ENCODE measurements at regions not wholly inside any gene's neighbourhood (a gene's known extent, or its start where the extent isn't known, plus 50 kb on each side); places are given as distances from the start of the nearest gene placed in this dataset.

- H4K91ac ChIP-seq (ENCODE audit: insufficient read length, low read depth, low read length): no peak overlapping the region
- no peaks in the 10 kb centered on the region for H3K27me3 ChIP-seq (ENCODE audit: insufficient read depth, low read length)
- Mint-ChIP-seq H3K27ac (peak overlapping the region in 1 of 3 experiments; percentile 50; a peak in 1 of 7 replicates), H3K27me3 (ENCODE audit: low read depth) (no peaks in the 10 kb centered on the region), H3K4me1 (peaks cover 3% of the 10 kb centered on the region in 2 experiments; a peak in 2 of 4 replicates), H3K36me3 (ENCODE audit: insufficient read depth in 1 of 3, low read depth in 3 of 3) (no peaks in the 10 kb centered on the region), H3K4me3 (no peak overlapping the region), H3K9me3 (peaks cover 0 to 4% of the 10 kb centered on the region in 2 experiments; a peak in 1 of 5 replicates)
- H2BK20ac ChIP-seq (ENCODE audit: low read depth, low read length, poor library complexity, severe bottlenecking): no peak overlapping the region
- H3K23me2 ChIP-seq (ENCODE audit: insufficient read length, low read depth, low read length, poor library complexity, severe bottlenecking): no peaks in the 10 kb centered on the region
- no peak overlapping the region for H3K56ac ChIP-seq (ENCODE audit: insufficient read length, low read depth, low read length)
- no peak overlapping the region for H3K27ac ChIP-seq (ENCODE audit: insufficient read length, low read depth, low read length)
- no peak for TF ChIP-seq CTCF (conservative IDR thresholded peaks at IDR 0.05)
- H3K79me2 ChIP-seq (ENCODE audit: insufficient read depth, low read length): no peaks in the 10 kb centered on the region
- H4K20me1 ChIP-seq (ENCODE audit: control insufficient read depth, insufficient read depth, insufficient read length): no peaks in the 10 kb centered on the region
- H3K14ac ChIP-seq (ENCODE audit: insufficient read depth, low read length): no peak overlapping the region
- H4K5ac ChIP-seq (ENCODE audit: insufficient read length, low read depth, low read length): no peak overlapping the region
- no peaks in the 10 kb centered on the region for H3K4me1 ChIP-seq (ENCODE audit: insufficient read depth, low read length)
- H3K9me3 ChIP-seq (ENCODE audit: control insufficient read depth, low read depth, low read length): no peaks in the 10 kb centered on the region
- H2BK12ac ChIP-seq (ENCODE audit: insufficient read length, low read depth, low read length): no peak overlapping the region
- DNase-seq: no peak
- H2AFZ ChIP-seq (ENCODE audit: low read length): no peak overlapping the region
- no peak overlapping the region for H3T11ph ChIP-seq (ENCODE audit: low read length)
- no peak overlapping the region for H2BK120ac ChIP-seq (ENCODE audit: low read depth, low read length, poor library complexity, severe bottlenecking)
- H2BK15ac ChIP-seq (ENCODE audit: low read depth, low read length): no peak overlapping the region
- H2AK5ac ChIP-seq (ENCODE audit: insufficient read length, low read length): no peak overlapping the region
- H3K4ac ChIP-seq (ENCODE audit: low read depth, low read length): no peak overlapping the region
- no peak overlapping the region for H3K9ac ChIP-seq (ENCODE audit: extremely low read depth, insufficient read length, low read length)
- H3K18ac ChIP-seq (ENCODE audit: insufficient read length, low read depth, low read length): no peak overlapping the region
- WGBS (ENCODE audit: extremely low coverage, insufficient read length, low lambda C conversion rate): no CpG with 5 or more reads among the region's 1 CpG
- H4K8ac ChIP-seq (replicated peaks; ENCODE audit: insufficient read length, low read depth, low read length): no peak overlapping the region
- H3K79me1 ChIP-seq (ENCODE audit: insufficient read depth, low read depth, low read length, poor library complexity, severe bottlenecking): no peaks in the 10 kb centered on the region
- no peak overlapping the region for H3K4me2 ChIP-seq (ENCODE audit: insufficient read depth, insufficient read length, low read length)
- no peak overlapping the region for H3K23ac ChIP-seq (ENCODE audit: insufficient read length, low read depth, low read length)
- H2BK5ac ChIP-seq (ENCODE audit: insufficient read length, low read length): no peak overlapping the region
Observed at GRCh38 chr7:124295289-124295688, 262.4 kb upstream of the TMEM229A start.

Measured in H9 (cell line).